ENCODE measurements at regions not wholly inside any gene's neighbourhood (a gene's known extent, or its start where the extent isn't known, plus 50 kb on each side); places are given as distances from the start of the nearest gene placed in this dataset.
"Not testable (repeated sequence)": the region's sequence is repeated elsewhere in the genome, so short reads cannot be mapped to it uniquely, and the experiment has no call there.

DNA sequence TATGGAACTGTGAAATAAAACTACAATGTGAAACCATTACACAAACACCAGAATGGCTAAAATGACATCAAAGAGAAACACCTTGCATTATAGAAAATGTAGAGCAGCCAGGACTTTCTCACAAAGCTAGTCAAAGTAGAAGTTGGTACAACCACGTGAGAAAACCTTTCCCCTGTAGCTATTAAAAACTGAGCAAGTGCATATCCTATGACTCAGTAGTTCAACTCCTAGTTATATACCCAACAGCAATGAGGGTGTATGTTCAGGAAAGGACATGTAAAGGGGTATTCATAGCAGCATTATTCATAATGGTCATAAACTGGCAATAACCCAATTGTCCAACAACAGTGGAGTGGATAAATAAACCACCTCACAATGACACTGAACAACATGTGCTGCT lies 177.5 kb upstream of the NUDT10 start:
- DNase-seq, result no peak

DNA sequence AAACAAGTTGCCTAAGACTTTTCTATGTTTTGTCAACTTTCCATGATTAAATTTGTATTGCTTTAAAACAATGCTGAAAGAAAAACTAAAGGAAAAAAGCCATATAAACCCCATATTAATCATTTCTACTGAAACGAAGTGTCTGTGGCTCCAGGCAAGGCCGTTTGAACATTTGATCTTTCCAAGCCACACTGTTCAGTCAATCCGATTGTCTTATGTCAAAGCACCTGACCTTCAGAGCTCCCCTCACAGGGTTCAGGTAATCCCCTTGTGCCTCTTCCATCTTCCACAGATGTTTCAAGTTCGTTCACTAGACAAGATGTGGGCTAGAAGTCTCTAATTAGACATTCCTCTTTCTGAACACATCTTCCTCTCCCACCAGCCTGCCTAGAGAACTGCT lies 177.1 kb upstream of the NUDT10 start:
- no peak for DNase-seq

DNA sequence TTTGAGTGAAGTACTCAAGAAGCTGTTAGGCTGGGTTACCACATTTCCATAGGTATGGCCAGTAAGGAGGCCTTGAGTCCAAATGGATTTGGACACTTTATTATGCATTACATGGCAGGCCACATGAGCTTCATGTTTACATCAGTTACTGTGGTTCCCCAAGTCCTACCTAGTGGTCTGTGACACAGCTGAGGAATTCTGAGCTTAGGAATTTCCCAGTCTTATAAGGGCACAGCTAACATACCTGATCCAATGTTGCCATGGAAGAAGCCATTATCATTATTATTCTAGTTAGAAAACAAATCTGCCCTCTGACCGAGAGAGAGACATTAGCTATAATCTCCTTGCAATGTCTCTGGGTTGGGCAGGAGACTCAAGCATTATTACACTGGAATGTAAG lies 174.4 kb upstream of the NUDT10 start:
- DNase-seq, result no peak

DNA sequence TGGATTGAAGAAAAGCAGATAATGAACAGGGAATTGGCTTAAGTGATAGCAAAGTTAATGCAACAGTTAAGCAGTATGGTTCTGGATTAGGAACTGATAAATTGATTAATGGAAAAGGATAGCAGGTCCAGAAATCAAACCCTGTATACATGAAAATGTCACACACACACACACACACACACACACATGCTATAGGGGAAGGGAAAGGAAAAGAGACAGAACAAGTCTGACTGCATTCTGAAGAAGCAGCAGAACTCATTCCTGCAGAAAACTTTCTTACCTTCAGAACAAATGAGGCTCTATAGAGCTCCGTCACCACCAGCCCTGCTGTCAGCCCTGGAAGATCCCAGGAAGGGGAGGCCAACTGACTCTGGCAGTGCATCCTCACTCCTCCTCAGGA lies 173.2 kb upstream of the NUDT10 start:
- not testable (repeated sequence) for DNase-seq

DNA sequence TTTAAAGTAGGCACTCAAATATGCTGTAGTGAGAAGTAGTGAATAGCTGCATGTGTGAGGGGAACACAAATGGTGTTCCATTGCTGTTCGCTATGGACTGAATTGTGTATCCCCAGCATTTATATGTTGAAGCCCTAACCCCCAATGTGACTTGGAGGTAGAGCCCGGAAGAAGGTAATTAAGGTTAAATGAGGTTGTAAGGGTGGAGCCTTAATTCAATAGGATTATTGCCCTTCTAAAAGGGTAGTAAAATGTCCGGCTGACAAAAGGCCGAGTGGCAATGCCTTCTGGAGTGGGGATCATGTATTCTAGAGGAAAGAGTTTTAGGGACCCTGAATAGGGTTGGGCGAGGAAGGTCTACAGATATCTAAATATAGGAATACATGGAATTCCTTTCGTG lies 168.9 kb upstream of the NUDT10 start:
- no peak for DNase-seq

DNA sequence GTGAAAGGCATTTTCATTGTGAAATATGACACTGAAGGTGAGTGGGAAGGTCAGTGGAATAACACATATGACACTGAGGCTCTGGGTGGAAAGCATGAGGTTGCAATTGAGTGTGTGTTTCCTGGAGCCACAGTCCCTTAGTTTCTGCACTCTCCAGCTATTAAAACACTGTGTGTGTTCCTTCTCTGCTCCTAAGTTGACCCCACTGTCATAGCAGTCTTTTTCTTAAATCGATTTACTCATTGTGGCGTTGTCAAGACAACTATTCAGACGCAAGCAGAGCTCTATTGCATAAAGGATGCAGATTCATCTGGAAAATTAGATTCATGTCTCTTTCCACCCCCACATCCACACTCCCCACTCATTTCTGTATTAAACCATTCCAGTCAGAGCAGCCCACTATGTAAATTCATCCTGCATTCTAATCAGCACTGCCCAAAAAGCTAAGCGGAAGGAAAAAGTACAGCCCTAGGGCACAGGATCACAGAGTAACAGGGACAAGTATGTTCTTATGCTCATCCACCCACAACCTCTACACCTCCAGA lies 154.2 kb upstream of the NUDT10 start:
- not testable (repeated sequence) for DNase-seq

DNA sequence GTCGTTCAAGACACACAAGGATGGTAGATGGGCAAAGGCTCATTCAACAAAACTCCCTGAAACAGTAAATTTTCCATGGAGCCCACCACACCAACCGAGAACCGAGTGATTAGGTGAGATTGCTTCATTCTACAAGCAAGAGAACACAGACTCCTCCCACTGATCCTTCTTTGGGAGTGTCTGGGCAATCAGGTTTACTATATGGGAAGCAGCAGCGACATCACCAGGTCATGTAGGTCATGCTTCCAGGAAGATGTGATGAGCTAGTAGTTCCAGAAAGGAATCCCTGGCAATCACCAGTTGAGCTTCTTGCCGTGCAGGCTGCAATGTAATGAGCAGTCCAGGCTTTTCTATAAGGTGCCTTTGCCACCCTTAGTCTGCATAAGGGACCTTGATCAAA lies 152.8 kb upstream of the NUDT10 start:
- DNase-seq, result not testable (repeated sequence)

DNA sequence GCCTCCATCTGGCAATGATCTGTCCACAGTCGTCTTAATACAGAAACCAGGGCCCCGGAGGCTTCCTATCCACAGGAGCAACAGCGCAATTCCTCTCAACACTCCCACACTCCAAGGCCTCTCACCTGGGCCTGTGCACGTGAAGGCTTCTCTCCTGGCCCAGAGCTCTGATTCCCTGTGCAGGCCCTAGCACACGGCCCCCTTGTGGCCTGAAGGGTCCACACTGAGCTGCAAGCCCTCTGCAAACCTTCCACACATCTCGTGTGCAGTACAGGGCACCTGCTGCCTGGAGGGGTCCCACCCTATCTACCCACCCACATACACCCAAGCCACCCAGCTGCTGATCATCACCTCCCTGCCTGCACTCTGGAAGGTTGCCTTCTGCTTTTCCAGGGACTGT lies 150.1 kb upstream of the NUDT10 start:
- no peak for DNase-seq

DNA sequence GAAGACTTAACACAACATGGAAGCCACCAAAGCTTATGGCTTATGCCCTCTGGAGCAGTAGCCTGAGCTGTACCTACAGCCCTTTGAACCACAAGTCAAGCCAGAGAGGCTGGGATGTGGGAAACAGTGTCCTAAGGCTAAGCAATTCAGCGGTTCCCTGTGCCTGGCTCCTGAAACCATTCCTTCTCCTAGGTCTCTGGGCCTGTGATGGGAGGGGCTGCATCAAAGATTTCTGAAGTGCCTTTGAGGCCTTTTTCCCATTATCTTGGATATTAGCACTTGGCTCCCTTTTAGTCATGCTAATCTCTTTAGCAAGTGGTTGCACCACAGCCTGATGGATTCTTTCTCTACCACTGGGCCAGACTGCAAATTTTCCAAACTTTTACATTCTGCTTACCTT lies 140.5 kb upstream of the NUDT10 start:
- DNase-seq, result no peak

DNA sequence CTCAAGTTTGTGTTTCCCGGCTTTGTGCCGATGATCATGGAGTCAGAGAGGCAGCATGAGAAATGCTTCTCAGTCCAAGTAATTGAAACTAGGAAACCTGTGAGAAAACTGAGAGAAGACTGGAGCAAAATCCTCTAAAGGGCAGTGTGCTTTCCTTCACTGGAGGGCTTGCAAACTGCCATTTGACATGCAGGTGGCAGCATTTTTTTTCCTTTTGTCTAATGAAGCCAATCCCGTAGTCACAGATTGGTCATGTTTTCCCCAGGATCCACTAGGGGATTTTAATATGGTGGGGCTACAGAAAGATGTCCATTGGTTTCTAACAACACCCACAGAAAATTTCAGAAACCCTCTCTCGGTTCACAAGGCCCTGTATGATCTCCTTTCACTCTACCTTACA lies 117.4 kb upstream of the NUDT10 start:
- DNase-seq, result no peak

DNA sequence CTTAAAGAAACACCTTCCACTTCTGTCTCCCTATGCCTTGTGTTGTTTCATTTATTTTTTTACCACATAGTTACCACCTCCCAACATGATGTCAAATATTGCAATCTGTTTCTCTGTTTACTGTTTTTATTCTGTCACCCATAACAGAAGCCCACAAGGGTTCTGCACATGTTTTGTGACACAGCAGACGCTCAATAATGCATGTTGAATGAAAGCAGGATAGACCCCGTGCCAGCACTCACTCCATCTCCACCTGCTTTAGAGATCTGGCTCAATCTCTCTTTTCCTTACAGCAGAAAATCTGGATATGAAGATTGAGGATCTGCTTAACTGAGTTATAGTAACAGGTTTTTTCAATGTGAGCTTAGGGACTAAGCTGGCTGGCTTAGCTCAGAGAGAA lies 116.8 kb upstream of the NUDT10 start:
- no peak for DNase-seq

DNA sequence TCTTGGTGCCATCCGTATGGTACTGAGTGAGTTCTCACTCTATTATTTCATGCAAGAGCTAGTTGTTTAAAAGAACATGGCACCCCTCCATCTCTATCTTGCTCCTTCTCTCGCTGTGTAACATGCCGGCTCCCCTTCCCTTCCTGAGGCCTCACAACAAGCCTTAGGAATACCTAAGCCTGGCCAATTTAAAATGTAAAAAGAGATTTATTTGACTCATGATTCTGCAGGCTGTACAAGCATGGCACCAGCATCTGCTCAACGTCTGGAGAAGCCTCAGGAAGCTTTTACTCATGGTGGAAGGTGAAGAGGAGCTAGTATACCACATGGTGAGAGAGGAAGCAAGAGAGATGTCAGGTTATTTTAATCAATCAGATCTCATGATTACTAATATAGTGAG lies 90.4 kb upstream of the NUDT10 start:
- no peak for DNase-seq

DNA sequence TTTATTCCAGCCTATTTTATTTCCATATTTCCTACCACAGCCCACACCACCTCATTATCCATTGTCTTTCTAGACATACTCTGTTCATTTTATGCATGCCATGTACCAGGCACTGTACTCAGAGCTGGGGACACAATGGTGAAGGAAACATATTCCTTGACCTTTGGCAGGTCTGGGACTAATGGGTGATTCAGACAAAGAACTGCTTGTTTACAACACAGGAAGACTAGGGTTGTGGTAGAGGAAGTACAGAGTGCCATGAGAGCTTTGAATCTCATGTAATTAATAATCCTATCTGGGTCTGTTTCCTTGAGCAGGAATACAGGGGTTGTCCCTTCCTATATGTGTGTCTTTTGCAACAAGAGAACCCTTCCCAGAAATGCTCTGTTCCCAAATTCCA lies 75.1 kb upstream of the NUDT10 start:
- DNase-seq, result no peak

DNA sequence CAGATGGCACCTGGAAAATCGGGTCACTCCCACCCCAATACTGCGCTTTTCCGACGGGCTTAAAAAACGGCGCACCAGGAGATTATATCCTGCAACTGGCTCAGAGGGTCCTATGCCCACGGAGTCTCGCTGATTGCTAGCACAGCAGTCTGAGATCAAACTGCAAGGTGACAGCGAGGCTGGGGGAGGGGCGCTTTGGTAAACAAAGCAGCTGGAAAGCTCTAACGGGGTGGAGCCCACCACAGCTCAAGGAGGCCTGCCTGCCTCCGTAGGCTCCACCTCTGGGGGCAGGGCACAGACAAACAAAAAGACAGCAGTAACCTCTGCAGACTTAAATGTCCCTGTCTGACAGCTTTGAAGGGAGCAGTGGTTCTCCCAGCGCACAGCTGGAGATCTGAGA lies 70.4 kb upstream of the NUDT10 start:
- DNase-seq, result not testable (repeated sequence)

DNA sequence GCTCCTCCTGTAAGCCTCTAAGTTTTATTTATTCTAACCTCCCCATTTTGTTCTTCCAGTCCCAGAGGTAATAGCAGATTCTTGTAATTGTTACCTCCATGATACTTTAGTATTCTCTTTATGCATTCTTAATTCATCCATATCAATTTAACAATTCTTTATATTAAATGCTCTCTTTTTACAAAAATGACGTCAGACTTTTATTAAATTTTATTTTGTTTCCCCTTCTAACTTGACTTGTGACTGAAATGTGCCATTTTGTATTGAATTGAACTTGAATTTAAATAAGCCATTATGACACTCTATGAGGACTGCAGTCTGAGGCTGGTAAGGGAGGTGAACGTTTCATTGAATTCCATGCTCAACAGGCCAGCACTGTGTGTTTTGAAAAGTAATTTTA lies 60.0 kb upstream of the NUDT10 start:
- DNase-seq, result no peak

DNA sequence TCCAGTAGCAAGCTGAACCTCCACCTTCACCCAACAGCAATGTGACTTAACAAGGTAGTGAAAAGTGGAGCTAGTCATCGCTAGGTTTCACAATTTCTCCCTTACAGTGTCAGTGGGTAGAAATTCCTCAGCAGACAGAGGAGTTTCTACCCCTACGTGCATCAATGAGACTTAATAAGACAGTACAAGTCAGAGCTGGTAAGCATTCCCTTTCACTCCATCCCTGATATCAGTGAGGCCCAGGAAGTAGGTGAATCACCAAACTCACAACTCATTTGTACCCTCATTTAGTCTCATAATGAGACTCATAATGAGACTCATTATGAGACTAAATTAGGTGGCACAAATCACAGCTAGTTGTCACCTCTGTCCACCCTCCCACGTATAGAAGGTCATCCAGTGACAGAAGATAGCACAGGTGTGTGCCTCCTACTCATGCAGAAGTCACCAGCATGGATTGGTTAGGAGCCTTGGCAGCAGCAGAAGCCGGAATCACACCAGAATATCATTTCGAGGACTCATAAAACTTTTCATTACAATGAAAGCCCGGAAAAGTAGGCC lies 50.8 kb upstream of the NUDT10 start:
- DNase-seq, result no peak

Data from EL (cell line).